Fibroblast of the conjunctiva (primary cell): ENCODE measurements at regions not wholly inside any gene's neighbourhood (a gene's known extent, or its start where the extent isn't known, plus 50 kb on each side); places are given as distances from the start of the nearest gene placed in this dataset.
"Not testable (repeated sequence)": the region's sequence is repeated elsewhere in the genome, so short reads cannot be mapped to it uniquely, and the experiment has no call there.

Source experiments
- DNase-seq: peaks from one replicate; pipeline ENCODE4 v3.0.0-alpha.2; 2010; ENCODE audit warnings: low read depth

DNA sequence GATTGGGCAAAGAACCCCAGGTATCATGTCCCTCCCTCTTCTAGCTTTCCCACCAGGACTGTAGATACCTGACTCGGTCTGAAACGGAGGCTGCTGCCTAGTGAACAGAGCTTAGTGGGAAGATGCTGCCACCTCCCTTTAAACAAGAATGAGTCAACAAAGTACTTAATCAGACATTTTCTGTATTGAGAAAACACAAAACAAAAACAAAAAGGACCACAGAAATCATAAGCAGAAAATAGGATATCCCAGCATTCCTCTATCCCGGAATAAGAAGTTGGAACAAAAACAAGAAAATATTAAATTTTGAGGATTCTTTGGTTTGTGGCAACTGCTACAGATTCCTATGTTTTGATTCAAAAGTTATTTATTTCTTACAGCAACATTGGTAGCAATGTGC is 51.7 kb upstream of the COL8A1 start:
- DNase-seq, result no peak

DNA sequence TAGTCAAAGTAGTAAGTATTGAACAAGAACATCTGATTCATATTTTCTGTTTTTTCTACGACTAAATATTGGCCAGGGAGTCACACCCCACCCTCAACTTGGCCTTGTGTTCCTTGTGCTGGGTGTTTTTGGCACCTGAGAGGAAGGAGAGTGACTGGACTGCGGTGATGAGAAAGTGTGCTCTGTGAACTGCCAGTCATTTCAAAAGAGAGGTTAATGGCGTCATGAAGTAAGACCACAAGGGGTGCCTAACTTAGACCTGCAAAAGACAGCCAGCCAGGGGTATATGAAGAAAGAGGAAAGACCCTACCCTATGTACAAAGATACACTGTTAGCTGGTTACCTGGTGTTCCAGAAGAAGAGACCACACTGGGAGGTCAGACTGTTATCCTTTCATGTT is 58.4 kb upstream of the COL8A1 start:
- DNase-seq, result no peak

DNA sequence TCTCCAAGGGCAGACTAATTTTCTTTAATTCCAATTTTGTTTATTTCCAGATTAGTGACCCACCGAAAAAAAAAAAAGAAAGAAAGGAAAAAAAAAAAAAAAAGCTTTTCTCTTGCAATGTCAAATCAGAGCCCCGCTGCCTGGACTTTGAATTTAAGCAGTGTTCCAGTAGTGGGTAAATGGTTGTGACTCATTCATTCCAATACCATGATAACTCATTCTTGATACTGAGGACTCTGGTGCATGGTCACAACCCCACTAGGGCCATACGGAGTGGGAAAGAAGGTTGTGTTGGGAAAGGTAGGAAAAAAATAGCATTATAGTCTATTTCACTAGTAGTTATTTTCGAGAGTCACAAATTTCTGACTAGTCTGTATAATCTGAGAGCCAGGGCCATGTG is 59.1 kb upstream of the COL8A1 start:
- DNase-seq, result no peak

DNA sequence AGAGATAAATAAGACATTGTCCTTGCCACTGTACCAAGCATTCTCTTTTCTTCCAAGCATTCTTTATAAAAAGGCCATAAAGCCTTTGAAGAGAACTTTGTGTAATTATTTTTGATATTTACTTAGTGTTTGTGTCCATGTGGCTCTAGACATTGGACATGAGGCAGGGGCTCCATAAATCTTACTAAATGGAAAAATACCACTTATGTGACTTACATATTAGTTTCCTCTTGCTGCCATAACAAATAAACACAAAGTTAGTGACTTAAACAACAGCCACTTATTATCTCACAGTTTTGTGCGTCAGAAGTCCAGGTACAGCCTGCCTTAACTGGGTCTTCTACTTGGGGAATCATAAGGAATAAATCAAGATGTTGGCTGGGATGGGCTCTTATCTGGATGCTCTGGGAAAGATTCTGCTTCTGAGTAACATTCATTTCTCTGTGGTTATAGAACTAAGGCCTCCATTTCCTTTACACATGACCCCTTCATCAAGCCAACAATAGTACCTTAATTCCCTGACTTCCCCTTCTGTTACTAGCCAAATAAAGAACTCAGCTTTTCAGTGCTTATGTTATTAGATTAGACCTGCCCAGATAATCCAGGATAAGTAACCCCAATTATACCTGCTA is 59.9 kb upstream of the COL8A1 start:
- no peak for DNase-seq

DNA sequence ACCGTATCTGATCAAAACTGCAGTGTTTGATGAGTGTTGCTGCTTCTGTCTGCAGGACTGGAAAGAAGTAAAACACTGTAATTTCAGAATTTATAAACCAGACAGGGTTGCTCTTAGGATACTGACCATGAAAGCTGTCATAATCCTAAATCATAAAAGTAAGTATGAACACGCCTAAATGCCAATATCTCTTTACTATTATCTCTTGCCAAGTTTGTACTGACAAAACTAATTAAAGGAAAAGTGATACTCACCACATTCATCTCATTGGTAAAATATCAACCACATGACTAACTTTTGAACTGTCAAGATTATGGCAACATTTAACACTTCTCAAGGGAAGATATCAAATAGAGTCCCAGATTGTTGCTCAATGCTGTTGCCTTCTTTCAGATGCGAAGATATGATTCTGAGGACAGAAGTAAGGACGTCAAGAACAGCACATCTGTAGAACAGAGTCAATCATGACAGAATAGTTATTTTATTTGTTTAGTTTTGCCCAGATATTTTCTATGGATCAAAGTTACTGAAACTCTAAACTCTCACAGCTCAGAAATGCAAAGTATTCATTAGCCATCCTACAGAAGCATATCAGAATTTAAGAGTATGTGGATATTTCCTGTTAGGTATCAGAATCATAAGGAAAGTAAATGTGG is 61.4 kb upstream of the COL8A1 start:
- no peak for DNase-seq

DNA sequence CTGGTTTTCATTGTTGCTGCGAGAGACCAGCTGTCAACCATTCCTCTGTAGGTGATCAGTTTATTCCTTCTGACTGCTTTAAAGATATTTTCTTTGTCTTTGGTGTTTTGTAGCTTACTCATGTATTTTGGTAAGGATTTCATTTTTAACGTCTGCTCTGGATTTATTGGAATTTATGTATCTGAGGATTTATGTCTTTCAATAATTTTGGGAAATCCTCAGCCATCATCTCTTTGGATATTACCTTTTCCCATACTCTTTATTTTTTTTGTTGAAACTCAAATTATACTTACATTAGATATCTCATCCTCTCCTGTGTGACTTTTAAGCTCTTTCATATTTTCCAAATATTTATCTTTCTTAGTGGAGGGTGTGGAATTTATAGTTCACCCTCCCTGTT is 62.7 kb upstream of the COL8A1 start:
- DNase-seq, result no peak

DNA sequence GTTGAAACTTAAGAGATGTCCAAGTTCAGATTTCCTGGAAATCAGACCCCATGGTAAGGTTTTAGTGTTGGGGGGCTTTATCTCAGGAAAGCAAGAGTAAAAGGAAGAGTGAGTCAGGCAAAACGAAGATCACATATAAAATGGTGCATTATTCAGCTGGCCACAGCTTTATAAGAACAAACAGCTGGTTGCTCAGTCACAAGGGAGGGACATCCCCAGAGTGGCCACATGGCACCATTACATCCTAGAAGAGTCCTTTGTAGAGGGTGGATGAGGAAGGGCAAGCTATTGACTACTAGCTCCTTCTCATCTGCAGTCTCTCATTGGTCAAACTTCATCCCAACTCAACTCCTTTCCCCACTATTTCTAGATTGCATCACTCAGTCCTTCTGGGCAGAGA is 68.3 kb upstream of the COL8A1 start:
- DNase-seq, result no peak

DNA sequence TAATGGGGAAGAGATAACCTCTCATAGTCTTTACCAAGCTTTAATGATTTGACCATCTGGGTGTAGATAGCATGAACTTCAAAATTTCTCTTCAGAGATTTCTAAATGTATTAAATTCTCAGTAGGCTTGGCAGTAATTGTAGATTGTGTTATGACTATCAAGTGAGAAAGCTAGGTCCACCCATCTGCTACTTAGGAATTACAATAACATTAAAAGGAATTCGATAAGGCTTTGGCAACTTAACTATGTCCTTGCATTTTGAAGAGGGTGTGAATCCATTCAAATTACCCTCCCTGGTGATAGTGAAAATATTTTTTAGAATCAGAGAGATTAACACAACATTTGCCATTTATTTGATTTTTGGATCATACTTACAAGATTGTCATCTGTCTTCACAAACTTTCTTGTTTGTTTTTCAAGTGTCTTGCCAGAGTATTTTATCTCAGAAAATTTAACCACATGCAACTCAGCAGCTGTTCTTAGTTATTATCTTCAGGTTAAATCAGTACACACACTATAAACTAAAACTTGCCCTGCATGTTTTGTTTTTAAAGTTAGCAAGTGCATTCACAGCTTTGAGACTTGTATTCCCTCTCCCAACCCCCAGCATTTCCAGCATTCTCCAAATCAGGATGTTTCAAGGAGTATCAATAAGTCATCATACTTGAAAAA is 69.6 kb upstream of the COL8A1 start:
- DNase-seq, result no peak

DNA sequence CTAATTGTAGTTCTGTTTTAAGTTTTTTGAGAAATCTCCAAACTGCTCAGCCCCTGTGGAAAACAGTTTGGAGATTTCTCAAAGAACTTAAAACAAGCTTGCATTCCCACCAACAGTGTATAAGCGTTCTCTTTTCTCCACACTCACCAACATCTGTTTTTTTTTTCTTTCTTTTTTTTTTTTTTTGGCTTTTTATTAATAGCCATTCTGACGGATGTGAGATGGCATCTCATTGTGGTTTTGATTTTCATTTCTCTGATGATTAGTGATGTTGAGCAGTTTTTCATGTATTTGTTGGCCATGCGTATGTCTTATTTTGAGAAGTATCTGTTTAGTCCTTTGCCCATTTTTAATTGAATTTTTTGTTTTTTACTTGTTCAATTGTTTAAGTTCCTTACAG is 73.1 kb upstream of the COL8A1 start:
- no peak for DNase-seq

DNA sequence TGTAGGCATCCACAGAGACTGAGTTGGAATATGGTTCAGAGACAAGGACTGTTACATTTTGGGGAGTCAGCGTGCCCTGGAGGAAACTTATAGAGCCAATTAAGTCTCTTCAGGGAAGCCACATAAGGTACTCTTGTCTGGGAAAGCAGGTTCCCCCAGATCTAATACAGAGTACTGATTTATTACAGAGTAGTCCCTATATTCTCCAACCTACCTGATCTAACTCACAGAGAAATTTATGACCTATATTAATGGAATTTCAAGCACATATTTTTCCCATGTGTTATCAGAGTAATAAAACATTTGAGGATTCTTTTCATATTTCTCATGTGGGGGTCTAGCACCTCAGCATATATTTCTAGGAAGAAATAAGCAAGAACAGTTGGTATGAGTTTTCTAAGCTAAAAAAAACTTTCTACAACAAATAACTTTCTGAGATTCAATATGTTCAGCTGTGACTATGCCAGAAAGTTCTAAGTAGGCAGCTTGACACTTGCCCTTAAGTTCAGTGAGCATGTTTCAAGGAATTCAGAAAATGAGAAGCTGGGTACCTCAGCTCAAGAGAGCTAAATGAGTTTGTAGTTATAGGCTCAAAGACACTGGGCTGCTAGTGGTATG is 75.3 kb upstream of the COL8A1 start:
- DNase-seq, result no peak

DNA sequence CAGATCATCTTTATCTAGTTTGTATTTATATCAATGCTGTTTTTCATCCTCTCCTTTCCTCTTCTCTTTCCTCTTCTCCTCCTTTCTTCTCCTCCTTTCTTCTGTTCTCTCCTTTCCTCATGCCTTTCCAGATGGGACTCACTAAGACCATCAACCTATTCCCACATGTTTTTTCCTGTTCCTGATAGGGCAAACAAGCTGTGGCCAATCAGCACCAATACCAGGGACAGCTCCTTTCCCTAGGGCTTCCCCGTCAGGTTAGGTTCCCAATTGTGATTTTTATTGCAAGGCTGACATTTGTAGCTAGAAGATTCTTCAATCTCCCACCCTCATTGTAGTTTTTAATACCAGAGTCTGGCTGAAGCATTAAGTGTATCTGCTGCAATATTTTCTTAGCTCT is 76.3 kb upstream of the COL8A1 start:
- DNase-seq, result no peak

DNA sequence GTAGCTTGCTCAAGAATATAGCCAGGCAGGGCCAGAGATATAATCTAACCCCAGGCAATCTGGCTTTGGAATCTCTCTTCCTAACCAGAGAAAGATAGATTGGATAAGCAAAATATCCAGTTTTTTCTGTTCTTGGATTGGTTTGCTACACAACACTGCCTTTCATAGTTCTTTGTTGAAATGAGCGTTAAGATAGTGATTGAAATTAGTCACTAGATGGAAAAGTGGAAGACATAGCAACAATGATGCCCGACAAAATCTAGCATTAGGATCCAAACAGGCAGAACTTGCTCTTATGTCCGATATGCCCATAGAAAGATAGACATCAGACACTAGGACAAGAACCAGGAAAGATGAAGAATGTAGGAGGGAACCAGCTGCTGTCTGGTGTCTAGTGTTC is 77.3 kb upstream of the COL8A1 start:
- DNase-seq, result no peak

DNA sequence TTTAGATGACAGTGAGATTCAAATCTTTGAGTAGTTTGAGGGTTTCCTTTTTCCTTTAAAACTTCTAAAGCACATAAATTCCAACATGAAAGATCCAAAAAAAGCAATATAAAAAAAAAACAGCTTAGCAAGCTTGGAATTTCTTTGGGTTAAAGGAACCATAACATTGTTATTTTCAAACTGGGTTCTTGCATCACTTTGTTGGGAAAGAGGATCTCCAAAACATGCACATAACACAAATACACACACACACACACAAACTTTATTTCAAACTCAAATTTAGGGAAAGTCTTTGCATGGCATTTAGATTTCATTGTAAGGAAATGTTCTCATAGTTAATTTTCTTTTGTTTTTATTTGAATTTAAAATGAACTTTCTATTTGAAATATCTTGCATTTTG is 79.2 kb upstream of the COL8A1 start:
- no peak for DNase-seq

DNA sequence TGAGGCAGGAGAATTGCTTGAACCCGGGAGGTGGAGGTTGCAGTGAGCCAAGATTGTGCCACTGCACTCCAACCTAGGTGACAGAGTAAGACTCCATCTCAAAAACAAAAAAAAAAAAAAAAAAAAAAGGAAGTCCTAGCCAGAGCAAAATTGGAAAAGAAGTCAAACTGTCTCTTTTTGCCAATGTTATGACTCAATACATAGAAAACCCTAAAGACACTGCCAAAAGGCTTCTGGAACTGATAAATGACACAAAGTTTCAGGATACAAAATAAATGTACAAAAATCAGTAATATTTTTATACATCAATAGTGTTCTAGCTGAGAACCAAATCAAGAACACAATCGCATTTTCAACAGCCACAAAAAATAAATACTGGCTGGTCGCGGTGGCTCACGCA is 82.5 kb upstream of the COL8A1 start:
- not testable (repeated sequence) for DNase-seq

DNA sequence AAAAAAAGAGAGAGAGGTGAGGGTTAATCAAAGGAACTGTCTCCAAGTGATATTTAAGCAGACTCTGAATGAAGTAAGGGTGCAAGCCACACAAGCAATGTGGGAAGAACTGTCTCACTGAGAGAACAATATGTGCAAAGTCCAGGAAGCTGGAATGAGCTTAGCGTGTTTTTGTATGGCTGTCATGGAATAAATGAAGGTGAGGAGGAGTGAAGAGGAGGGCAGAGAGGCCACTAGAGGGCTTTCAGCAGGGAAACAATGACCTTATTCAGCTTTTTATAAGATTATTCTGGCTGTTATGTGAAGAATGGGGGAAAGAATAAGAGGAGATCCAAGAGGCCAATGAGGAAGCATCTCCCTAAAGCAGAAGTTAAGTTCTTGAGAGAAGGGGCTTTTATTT is 86.9 kb upstream of the COL8A1 start:
- DNase-seq, result no peak

DNA sequence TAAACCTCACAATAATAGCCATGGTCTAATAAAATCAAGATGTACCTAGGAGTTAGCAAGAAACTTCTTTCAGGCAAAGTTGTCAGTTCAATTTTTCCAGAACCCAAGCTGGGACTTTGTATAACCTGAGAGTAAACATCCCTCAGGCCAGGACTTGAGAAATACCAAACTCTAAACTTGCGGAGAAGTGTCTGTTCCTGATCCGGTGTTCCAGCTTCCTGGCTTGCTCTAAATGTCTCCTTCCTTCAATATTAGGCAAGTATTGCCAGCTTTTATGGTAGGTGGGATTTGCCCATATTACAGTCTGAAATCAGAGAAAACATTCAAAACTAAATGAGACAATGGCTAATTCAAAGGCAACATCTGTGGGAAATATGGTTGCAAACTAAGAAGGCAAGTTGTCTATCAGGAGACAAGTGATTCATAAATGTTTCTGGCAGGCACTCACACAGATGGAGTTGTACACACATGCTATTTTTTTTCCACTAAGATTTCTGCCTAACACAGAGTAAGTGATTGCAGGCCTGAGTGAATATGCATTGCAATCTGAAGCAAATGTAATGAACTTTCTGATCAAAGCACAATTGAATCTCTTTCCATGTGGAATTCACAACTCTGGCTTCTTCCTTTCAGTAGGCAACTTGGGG is 88.3 kb upstream of the COL8A1 start:
- peak; percentile 42 for DNase-seq

DNA sequence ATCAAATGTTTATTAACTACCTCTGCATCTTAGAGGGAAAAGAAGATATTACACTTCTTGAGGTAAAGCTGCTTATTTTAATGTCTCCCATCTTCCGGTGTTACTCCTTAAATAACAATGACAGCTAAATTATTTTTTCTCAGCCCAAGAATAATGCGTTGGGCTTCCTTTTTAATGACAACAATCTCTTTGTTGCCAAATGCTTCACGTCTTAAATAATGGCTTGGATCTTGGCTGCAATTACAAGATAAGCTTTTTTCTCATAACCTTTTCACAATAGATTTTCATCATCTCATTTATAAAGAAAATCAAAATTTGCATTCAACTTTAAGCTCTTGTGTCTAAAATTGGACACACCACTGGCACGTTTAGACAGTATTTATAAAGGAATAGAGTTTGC is 89.2 kb upstream of the COL8A1 start:
- DNase-seq, result no peak

DNA sequence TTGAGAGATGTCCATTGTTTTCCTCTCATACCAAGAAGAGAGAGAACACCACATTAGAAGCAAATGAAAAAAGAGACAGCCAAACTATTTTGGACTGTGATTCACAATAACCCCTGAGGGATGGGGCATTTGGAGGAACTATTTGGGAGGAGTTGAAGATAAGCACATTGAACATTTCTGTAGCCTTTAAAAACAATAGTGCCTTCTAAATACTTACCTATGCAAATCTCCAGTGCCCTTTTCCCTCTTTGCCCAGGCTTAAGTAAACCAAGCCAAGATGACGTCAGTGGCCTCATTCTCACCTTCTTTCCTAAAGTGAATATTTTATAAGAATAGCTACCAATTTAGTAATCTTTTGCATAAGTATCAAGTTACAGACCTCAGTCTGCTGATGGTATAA is 89.7 kb upstream of the COL8A1 start:
- no peak for DNase-seq

DNA sequence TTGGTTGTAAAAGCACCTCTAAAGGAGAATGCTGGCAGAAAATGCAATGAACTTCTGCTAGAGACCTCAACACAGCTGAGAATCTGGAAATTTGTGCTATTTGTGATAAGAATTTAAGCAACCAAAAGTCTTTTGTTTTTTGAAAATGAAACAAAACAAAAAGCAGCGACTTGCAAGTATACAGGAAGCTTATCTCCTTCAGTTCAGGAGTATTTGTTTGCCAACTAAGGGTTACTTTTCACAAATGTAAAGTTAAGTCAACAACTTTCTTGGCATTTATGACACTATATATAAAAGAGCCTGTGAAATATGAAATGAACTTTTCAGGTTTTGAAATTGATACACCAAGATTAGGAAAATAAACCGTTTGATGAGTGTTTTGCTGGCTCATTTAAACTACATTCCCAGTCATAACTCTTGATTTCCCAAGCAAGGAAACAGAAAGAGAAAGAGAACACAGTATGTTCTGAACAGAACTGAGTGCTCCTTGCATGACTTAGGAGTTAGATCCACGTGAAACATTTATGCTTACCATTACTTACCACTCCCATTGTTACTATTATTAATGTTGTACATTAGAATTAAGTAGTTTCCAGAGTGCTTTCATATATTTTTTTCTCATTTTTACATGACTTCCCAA is 92.3 kb upstream of the COL8A1 start:
- DNase-seq, result no peak

DNA sequence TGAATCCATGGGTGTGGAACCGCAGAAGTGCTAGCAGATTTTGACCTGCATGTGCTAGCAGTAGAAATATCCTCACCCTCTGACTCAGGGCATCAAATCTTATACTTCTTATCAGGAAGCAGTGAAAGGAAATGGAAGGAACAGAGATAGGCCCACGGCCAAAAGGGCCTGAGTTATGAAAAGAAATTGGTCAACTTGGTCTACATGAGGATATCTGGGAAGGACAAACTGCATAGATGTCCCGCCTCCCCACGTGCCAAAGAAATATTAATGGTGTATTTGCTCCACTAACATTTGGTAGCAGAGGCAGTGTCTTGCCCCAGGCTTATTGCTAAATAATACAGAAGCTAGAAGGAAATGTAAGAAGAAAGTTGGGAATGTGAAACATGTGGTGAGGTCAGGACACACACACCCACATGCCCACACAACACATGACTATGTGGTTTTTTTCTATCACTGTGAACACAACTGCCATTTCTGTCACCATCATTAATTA is 93.6 kb upstream of the COL8A1 start:
- no peak for DNase-seq

DNA sequence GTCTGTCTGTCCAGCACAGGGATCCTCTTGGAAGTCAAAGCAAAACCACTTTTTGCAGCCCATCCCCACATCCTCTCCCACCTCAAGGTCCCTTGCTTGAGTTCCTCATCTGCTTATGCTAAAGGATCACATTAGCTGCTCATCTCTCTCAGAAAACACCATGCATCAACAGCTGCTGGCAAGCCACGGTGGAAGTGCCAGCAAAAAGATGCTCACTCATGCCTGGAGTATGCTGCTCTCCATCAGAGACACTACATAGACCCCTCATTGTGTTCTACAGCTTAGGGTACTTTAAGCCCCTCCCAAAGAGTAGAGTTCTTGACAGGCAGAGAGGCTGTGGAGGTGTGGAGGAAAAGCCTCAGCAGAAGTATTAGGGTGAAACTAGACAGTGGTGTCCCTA is 94.6 kb upstream of the COL8A1 start:
- no peak for DNase-seq
